Hematopoietic multipotent progenitor cell (in vitro differentiated cells): ENCODE measurements at regions not wholly inside any gene's neighbourhood (a gene's known extent, or its start where the extent isn't known, plus 50 kb on each side); places are given as distances from the start of the nearest gene placed in this dataset.

ENCODE experiments used
- DNase-seq, 3 donors: peaks; one replicate each; pipeline ENCODE4 v3.0.0-alpha.2; 2011 to 2015; ENCODE audit warnings: low read depth in 2 of 3, low spot score in 2 of 3

- DNase-seq, result no peak
These were observed 50.5 kb upstream of the ZNF438 start for GRCh38 chr10:31081937-31082840.

GRCh38 chr10:31083765-31084184 is 52.1 kb upstream of the ZNF438 start:
- peak; percentile 13 to 85 (median 65) for DNase-seq

- peak in 1 of 3 donors; percentile 56 for DNase-seq
These were observed 55.3 kb upstream of the ZNF438 start for GRCh38 chr10:31087011-31087410.

- DNase-seq, result no peak
These were observed 56.2 kb upstream of the ZNF438 start for GRCh38 chr10:31087851-31088250.

- DNase-seq, result peak in 2 of 3 donors; percentile 41 to 83
These were observed 59.4 kb upstream of the ZNF438 start for GRCh38 chr10:31090894-31091607.

- no peak for DNase-seq
These were observed 64.3 kb upstream of the ZNF438 start for GRCh38 chr10:31095677-31096560.

- DNase-seq, result no peak
These were observed 66.4 kb upstream of the ZNF438 start for GRCh38 chr10:31098046-31098445.

- no peak for DNase-seq
These were observed 67.4 kb upstream of the ZNF438 start for GRCh38 chr10:31099094-31099493.

GRCh38 chr10:31099664-31100063 is 68.0 kb upstream of the ZNF438 start:
- DNase-seq, result no peak

- no peak for DNase-seq
These were observed 68.5 kb upstream of the ZNF438 start for GRCh38 chr10:31100115-31100601.

GRCh38 chr10:31100662-31101061 is 69.0 kb upstream of the ZNF438 start:
- no peak for DNase-seq

- peak in 2 of 3 donors; percentile 18 to 29 for DNase-seq
These were observed 69.5 kb upstream of the ZNF438 start for GRCh38 chr10:31101123-31101522.

GRCh38 chr10:31102421-31102820 is 70.8 kb upstream of the ZNF438 start:
- DNase-seq, result no peak

- no peak for DNase-seq
These were observed 71.4 kb upstream of the ZNF438 start for GRCh38 chr10:31103112-31103511.

- DNase-seq, result no peak
These were observed 81.3 kb upstream of the ZNF438 start for GRCh38 chr10:31112961-31113360.

GRCh38 chr10:31116226-31116625 is 84.6 kb upstream of the ZNF438 start:
- DNase-seq, result no peak

- DNase-seq, result no peak
These were observed 86.9 kb upstream of the ZNF438 start for GRCh38 chr10:31118556-31118955.

- DNase-seq, result no peak
These were observed 88.7 kb upstream of the ZNF438 start for GRCh38 chr10:31120392-31120791.

- no peak for DNase-seq
These were observed 89.5 kb upstream of the ZNF438 start for GRCh38 chr10:31120961-31121685.
